ENCODE measurements at regions not wholly inside any gene's neighbourhood (a gene's known extent, or its start where the extent isn't known, plus 50 kb on each side); places are given as distances from the start of the nearest gene placed in this dataset.

DNA sequence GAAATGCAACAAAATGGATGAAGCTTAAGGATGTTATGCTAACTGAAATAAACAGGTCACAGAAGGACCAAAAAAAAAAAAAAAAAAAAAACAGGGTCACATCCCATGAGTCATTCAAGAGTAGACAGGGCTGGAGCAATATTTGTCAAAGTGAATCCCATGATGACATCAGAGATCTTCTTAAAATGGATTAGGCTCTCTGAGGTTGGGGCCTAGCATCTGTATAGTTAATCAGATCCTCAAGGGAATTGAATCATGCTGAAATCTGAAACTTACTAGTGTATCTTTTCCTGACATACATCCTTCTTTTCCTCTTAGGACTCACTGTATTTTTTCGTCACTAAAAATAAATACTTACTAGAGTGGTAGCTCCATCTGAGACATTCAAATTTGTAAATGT, 380.6 kb upstream of the NXPH2 start:
- no peak for DNase-seq
- peaks cover 0 to 2% (median 0%) of the 10 kb centered on the region in 4 donors for H3K9me3 ChIP-seq (ENCODE audit: control insufficient read depth in 4 of 4, insufficient read depth in 3 of 4, low read length in 3 of 4)
- H3K27ac ChIP-seq (ENCODE audit: low read depth in 1 of 2, low read length in 1 of 2) = no peak overlapping the region
- ATAC-seq (ENCODE audit: insufficient read depth, low FRiP score) = no peak
- H3K9ac ChIP-seq (ENCODE audit: insufficient read depth in 1 of 2, low read length in 2 of 2) = no peak overlapping the region
- 55 to 61% methylated on average over 1 of the region's 1 CpG for WGBS, 2 donors
- no peaks in the 10 kb centered on the region for H3K4me1 ChIP-seq (ENCODE audit: control insufficient read depth in 5 of 5, insufficient read depth in 5 of 5, low read length in 5 of 5)
- H3K27me3 ChIP-seq (ENCODE audit: control insufficient read depth in 3 of 3, insufficient read depth in 3 of 3, low read length in 2 of 3) = no peaks in the 10 kb centered on the region
- H3K36me3 ChIP-seq (ENCODE audit: control insufficient read depth in 4 of 4, insufficient read depth in 4 of 4, low read length in 4 of 4) = no peaks in the 10 kb centered on the region
- H3K4me3 ChIP-seq = no peak overlapping the region
- TF ChIP-seq, protein P1, sequence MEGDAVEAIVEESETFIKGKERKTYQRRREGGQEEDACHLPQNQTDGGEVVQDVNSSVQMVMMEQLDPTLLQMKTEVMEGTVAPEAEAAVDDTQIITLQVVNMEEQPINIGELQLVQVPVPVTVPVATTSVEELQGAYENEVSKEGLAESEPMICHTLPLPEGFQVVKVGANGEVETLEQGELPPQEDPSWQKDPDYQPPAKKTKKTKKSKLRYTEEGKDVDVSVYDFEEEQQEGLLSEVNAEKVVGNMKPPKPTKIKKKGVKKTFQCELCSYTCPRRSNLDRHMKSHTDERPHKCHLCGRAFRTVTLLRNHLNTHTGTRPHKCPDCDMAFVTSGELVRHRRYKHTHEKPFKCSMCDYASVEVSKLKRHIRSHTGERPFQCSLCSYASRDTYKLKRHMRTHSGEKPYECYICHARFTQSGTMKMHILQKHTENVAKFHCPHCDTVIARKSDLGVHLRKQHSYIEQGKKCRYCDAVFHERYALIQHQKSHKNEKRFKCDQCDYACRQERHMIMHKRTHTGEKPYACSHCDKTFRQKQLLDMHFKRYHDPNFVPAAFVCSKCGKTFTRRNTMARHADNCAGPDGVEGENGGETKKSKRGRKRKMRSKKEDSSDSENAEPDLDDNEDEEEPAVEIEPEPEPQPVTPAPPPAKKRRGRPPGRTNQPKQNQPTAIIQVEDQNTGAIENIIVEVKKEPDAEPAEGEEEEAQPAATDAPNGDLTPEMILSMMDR (IDR thresholded peaks at IDR 0.05; ENCODE audit: control extremely low read depth, extremely low read depth) = no peak

GRCh38 chr2:139159177-139159576, 379.0 kb upstream of the NXPH2 start:
- H3K36me3 ChIP-seq (ENCODE audit: control insufficient read depth in 4 of 4, insufficient read depth in 4 of 4, low read length in 4 of 4) = no peaks in the 10 kb centered on the region
- no peak overlapping the region for H3K9ac ChIP-seq (ENCODE audit: insufficient read depth in 1 of 2, low read length in 2 of 2)
- 74 to 78% methylated on average over 3 of the region's 3 CpGs for WGBS, 2 donors
- no peak overlapping the region for H3K27ac ChIP-seq (ENCODE audit: low read depth in 1 of 2, low read length in 1 of 2)
- ATAC-seq (ENCODE audit: insufficient read depth, low FRiP score) (no peak), DNase-seq (no peak)
- no peaks in the 10 kb centered on the region for H3K27me3 ChIP-seq (ENCODE audit: control insufficient read depth in 3 of 3, insufficient read depth in 3 of 3, low read length in 2 of 3)
- no peaks in the 10 kb centered on the region for H3K4me1 ChIP-seq (ENCODE audit: control insufficient read depth in 5 of 5, insufficient read depth in 5 of 5, low read length in 5 of 5)
- TF ChIP-seq, protein P1 (IDR thresholded peaks at IDR 0.05; ENCODE audit: control extremely low read depth, extremely low read depth) = no peak
- H3K4me3 ChIP-seq = no peak overlapping the region
- H3K9me3 ChIP-seq (ENCODE audit: control insufficient read depth in 4 of 4, insufficient read depth in 3 of 4, low read length in 3 of 4) = peaks cover 0 to 2% (median 0%) of the 10 kb centered on the region in 4 donors

GRCh38 chr2:139156730-139157129, 376.5 kb upstream of the NXPH2 start:
- ATAC-seq (ENCODE audit: insufficient read depth, low FRiP score) (no peak), DNase-seq (no peak)
- H3K4me3 ChIP-seq = no peak overlapping the region
- H3K9ac ChIP-seq (ENCODE audit: insufficient read depth in 1 of 2, low read length in 2 of 2) = no peak overlapping the region
- H3K36me3 ChIP-seq (ENCODE audit: control insufficient read depth in 4 of 4, insufficient read depth in 4 of 4, low read length in 4 of 4) = no peaks in the 10 kb centered on the region
- peaks cover 0 to 2% (median 0%) of the 10 kb centered on the region in 4 donors for H3K9me3 ChIP-seq (ENCODE audit: control insufficient read depth in 4 of 4, insufficient read depth in 3 of 4, low read length in 3 of 4)
- TF ChIP-seq, protein P1 (IDR thresholded peaks at IDR 0.05; ENCODE audit: control extremely low read depth, extremely low read depth) = no peak
- no peak overlapping the region for H3K27ac ChIP-seq (ENCODE audit: low read depth in 1 of 2, low read length in 1 of 2)
- no peaks in the 10 kb centered on the region for H3K4me1 ChIP-seq (ENCODE audit: control insufficient read depth in 5 of 5, insufficient read depth in 5 of 5, low read length in 5 of 5)
- no peaks in the 10 kb centered on the region for H3K27me3 ChIP-seq (ENCODE audit: control insufficient read depth in 3 of 3, insufficient read depth in 3 of 3, low read length in 2 of 3)

- 13 to 18% methylated on average over 3 of the region's 3 CpGs for WGBS, 2 donors
- H3K36me3 ChIP-seq (ENCODE audit: control insufficient read depth in 4 of 4, insufficient read depth in 4 of 4, low read length in 4 of 4) = no peaks in the 10 kb centered on the region
- no peak for DNase-seq
- no peak overlapping the region for H3K27ac ChIP-seq (ENCODE audit: low read depth in 1 of 2, low read length in 1 of 2)
- TF ChIP-seq, protein P1 (IDR thresholded peaks at IDR 0.05; ENCODE audit: control extremely low read depth, extremely low read depth) = no peak
- no peaks in the 10 kb centered on the region for H3K27me3 ChIP-seq (ENCODE audit: control insufficient read depth in 3 of 3, insufficient read depth in 3 of 3, low read length in 2 of 3)
- ATAC-seq (ENCODE audit: insufficient read depth, low FRiP score) = no peak
- H3K4me1 ChIP-seq (ENCODE audit: control insufficient read depth in 5 of 5, insufficient read depth in 5 of 5, low read length in 5 of 5) = no peaks in the 10 kb centered on the region
- peaks cover 0 to 2% (median 0%) of the 10 kb centered on the region in 4 donors for H3K9me3 ChIP-seq (ENCODE audit: control insufficient read depth in 4 of 4, insufficient read depth in 3 of 4, low read length in 3 of 4)
- H3K4me3 ChIP-seq = no peak overlapping the region
- H3K9ac ChIP-seq (ENCODE audit: insufficient read depth in 1 of 2, low read length in 2 of 2) = no peak overlapping the region
Observed at GRCh38 chr2:139155991-139156390, 375.8 kb upstream of the NXPH2 start.

All from lung (tissue), 11 donors.